Middle frontal gyrus (tissue), 1 donor: ENCODE measurements at regions not wholly inside any gene's neighbourhood (a gene's known extent, or its start where the extent isn't known, plus 50 kb on each side); places are given as distances from the start of the nearest gene placed in this dataset.
"Not testable (repeated sequence)": the region's sequence is repeated elsewhere in the genome, so short reads cannot be mapped to it uniquely, and the experiment has no call there.

Experiments used
- DNase-seq: peaks from one replicate; pipeline ENCODE4 v3.0.0-alpha.2; 2015; ENCODE audit warnings: low spot score; ENCODE audit errors: extremely low spot score

DNA sequence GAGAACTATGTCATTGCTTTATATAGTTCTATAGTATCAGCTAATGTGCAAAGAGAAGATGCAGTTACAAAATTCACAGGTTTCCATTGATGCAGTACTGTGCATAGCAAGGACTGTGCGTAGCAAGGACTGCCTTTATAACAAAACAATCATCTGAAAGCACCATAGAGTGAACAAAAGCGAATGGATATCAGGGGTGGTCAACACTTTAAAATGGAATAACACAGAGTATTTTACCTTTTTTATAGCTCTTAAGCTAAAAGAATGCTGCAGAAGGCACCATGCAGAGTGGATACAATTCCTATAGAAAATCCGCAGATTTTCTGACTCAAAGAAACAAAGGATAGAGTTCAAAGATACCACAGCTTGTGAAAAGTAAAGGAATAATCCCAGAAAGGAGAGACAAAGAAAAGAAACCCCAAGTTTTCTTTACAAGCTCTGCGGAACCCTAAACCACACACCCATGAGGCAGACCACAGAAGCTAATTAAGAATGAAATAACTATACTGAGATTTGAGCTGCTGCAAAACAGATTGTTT, 229.9 kb upstream of the DTNA start:
- DNase-seq = no peak

DNA sequence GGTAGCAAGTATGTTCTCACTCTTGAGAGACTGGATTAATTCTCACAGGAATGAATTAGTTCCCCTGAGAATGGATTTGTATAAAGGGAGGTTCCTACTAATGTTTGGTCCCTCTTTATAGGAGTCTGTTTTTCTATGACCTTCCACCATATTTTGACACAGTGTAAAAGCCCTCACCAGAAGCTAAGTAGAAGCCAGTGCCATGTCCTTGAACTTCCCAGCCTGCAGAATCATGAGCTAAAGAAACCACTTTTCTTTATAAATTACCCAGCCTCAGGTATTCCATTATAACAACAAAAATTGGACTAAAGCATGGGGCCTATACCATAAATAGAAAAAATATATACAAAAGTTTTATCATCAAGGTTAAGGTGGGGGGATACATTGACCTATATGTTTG, 227.9 kb upstream of the DTNA start:
- DNase-seq = no peak

DNA sequence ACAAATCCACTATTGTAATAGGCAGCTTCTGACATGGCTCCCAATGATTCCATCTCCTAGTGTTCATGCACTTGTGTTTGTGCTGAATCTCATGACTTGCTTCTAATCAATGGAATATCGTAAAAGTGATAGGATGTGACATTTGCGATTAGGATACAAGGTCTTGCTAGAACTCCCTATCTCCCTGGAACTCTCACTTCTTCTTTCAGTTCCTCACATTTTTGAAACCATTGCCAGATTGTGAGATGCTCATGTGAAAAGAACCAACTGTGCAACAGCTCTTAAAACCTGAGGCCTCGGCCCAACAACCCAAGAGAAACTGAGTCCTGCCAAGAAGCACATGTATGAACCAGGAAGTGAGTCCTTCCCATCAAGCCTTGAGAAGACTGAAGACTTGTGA, 226.9 kb upstream of the DTNA start:
- no peak for DNase-seq

DNA sequence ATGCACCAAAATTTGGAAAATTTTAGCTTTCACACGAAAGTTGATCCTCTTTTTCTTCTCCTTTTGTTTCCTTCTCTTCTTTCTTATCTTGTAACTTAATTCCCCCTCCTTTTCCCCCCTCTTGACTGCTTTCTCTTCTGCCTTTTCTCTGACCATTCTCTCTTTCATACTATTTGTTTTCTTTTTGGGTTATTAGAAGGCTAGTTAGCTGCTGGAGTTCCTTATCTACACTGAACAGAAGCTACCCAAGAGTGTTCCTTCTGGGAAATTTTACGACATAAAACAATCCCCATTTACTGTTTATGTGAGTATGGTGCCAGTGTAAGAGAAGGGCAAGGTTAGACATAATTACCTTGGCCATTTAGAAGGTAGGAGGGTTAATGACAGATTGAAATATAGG, 218.4 kb upstream of the DTNA start:
- no peak for DNase-seq

DNA sequence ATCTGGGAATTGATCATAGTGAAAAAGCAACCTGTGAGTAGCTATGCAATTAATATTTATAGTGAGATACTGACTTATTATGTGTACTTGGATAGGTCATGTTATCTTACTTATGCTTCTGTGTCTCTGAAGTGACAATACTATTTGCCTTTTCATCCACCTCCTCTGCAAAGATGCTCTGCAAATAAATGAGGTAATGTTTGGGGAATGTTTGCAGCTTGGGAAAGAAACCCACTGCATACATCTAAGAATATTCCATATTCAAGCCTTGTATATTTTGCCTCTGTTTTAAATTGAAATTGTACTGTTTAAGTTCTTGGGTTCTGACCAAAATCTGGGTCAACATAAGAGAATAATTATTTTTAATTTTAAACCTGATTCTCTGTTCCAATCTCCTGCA, 217.4 kb upstream of the DTNA start:
- DNase-seq = no peak

DNA sequence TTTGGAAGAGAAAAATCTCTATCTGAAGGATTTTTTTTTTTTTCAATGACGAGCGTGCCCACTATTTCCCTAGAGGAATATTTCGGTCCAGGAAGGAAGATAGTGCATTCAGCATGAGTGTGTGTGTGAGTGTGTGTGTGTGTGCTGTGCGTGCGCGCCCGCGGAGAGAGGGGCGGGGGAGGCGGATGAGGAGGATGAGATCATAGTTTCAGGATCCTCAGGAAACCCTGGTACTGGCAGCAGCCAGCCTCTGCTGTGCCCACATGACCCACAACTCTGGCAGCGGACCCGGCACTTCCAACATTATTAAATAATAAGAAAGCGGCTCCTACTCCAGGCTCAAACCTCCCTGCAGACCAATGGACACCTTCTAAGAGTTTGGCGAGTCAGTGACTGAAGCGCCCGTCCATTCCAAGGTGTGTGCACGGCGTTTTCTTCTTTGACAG, 217.0 kb upstream of the DTNA start:
- peak; percentile 57 for DNase-seq

DNA sequence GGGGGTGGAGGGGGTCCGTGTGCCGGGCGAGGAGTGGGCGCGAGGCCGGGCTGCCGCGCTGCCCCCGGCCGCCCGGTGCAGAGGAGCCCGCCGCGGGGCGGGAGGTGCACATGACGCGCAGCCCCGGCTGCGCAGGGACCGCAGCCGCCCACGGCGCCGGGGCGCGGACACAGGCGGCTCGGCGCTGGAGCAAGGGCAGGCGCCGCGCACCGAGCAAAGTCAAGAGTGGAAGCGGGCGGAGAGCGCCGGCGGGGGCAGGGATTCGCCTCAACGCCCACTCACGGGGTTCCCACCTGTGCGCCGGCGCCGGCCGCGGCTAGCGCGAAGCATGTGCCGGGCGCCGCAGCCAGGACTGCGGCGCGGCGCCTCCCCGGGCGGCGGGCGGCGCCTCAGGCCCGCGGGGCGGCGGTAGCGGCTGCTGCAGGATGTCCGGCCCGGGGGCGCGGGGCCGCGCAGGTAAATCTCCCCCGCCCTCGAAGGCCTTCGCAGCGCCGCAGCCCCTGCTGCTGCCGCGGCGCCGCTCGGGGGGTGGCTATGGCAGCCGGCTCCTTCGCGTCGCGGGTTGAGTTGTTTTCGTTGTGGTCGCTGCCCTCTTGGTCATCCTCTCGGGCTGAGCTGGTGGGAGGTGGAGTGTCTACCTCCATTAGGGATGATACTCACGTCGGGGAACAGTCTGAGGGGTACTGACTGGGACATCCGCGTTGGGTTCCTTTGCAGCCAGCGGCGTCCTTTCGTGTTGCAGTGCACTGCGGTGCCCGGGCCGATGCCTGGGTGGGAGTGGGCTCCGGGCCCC, 216.3 kb upstream of the DTNA start:
- no peak for DNase-seq

DNA sequence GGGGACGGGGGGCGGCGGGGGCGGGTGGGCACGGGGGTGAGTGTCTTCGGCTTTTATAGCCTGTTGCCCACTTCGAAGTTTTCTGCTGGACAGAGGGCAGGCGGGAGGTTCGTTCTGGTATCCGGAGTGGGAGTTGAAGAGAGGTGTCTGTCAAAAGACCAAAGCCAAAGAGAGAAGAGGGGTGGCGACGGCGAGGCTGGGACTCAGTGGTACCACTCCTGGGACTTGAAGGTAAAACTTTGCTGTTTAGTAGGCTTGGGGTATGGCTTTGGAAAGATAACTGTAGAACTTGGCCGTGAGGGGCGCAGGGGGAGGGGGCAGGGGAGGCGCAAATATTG, 215.8 kb upstream of the DTNA start:
- DNase-seq = no peak

DNA sequence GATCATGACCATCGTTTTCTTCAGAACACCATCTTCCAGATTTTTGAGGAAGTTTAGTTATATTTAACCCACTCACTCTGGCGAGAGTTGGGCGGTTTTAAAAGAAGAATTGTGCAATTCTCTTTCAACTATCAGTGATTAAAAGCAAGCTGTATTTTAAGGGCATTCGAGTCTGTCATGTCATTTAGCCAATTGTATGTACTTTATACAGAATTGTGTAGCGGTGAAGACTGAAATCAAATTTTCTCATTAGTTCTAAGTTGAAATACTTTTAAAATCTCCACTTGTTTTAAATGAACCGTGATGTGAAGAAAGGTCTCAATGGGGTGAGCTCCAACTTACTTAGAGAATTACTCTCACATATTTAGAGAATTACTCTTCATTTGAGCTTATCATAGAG, 214.6 kb upstream of the DTNA start:
- no peak for DNase-seq

DNA sequence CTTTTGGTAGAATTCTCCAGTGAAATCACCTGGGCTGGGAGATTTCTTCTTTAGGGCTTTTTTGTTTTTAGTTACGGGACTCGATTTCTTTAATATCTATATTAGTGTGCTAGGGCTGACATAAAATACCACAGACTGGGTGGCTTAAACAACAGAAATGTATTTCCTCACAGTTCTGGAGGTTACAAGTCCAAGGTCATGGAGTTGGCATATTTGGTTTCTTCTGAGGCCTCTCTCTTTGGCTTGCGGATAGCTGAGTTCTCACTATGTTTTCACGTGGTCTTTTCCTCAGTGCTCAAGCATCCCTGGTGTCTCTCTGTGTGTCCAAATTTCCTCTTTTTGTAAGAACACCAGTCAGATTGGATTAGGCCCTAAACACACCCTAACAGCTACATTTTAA, 208.5 kb upstream of the DTNA start:
- DNase-seq = no peak

DNA sequence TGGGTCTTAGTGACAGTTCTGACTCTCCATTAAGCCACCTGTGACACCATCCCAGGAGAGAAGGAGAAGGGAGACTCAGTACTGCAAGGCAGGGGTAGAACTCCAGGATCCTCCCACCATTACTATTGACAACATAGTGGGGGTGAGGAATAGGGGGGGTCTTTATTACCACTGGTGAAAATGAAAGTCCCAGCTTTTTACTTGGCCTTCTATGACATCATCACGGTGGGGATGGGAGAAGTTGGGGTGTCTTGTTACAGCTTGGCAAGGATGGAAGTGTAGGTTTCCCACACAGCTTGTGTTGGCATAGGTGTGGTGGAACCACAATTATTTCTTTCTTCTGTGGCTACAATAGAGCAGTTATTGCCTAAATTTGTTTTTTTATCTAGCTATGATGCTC, 203.9 kb upstream of the DTNA start:
- no peak for DNase-seq

DNA sequence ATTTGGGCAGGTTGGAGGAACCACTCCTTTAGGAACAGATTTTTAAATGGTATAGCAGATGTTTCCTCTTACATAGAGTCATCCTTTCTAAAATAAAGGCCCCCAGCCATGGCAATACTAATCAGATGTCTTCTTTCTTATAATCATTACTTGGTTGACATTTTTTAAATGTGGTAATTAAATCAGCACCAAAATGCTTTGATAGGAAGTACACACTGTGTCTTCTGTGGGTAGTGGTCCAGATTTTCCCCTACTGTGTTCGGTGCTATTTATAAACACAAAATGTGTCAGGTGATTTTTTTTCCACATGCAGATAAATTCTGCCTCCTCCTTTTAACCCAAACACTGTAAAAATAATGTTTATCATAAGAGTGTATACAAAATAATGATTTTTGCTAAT, 200.9 kb upstream of the DTNA start:
- DNase-seq = no peak

DNA sequence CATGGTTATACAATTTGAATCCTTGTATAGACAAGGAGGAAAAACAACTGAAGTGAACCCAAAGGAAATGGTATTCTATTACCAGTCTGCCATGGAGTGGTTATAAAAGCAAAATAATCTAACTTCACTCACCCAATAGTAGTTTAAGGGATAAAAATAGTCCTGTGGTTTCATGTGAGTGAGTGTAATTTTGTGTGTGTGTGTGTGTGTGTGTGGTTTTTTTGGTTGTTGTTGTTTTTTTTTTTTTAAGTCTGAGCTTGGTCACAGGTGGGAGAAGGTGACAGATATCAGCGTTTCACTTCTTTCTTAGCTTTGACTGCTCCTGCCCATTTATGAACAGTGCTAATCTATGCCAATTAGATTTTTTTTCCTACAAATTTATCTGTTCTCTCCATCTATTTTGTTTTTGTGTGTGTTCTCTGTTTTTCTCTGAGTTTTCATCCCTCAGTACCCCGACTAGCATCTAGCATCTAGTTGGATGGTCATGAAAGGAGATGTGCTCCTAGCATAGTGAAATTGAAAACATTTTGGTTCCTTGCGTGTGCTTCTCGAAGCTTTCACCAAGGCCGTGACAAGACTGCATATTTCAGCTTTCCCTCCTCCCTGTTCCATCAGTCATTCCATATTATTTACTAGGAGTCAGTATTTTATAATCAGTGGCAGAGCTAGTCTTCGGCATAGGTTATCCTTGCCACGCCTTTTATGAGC, 200.1 kb upstream of the DTNA start:
- DNase-seq = no peak

DNA sequence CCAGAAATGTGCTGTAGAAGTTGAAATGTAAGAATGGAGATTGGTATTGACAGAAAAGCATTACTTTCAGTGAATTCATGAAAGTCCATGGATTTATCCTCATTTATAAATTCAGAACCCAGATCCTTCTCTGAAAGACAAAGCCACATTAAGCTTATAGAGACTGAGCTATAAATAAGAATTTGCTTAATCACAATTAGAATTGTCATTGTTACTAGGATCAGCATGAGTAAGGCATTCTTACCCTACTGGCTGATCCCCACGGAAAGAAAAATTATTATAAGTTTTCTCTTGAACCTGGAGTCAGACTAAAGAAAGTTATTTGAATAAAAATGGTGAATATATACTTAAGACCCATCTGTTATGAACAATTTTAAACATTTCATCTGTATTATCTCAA, 199.2 kb upstream of the DTNA start:
- no peak for DNase-seq

DNA sequence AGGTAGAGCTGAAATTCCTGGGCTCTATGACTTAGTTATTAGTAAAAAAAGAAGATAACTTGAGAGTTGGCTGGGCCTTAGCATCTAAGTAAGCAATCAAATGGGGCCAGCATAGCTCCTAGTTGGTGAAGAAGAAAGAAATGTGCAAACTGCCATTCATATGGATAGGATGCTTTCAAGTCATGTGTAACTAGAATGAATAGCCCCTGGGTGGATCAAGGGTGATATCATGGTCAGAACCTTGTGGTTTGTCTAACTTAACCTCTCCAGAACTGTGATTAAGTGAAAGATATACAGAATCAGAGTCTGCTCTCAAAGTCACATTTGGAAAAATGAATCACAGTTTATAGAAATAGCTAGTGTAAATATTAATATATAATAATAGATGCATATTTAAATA, 198.7 kb upstream of the DTNA start:
- DNase-seq = no peak

DNA sequence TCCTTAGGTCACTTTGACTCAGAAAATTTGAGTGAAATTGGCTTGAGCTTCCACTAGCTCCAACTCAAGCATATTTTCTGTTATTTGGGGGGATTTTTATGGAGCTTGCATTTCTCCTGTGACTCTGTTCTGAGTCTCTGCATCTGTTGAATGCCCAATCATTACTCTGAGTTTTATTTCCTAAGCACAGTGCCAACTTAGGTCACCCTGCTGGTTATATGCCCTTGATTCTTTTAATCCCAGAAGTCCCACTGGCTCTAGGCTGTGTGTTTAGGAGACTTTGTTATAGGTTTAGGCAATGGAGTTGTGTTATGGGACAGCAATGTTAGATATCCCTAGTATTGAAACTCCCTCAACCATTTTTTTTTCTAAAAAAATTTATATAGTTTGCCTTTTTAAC, 198.2 kb upstream of the DTNA start:
- no peak for DNase-seq

DNA sequence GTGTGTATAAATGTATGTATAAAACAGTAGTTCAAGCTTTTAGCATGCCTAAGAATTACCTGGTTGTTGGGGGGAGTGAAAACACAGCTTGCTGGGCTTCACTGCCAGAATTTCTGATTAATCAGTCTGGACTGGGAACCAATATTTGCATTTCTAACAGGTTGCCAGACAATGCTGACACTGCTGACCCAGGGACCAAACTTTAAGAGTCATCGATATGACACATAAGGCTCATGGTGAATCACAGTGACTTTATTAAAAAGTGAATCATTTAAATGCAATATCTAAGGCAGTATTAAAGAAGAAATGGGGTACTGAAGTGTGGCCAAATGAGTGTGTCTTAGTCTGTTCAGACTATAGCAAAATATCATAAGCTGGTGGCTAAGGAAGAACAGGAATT, 195.9 kb upstream of the DTNA start:
- no peak for DNase-seq

DNA sequence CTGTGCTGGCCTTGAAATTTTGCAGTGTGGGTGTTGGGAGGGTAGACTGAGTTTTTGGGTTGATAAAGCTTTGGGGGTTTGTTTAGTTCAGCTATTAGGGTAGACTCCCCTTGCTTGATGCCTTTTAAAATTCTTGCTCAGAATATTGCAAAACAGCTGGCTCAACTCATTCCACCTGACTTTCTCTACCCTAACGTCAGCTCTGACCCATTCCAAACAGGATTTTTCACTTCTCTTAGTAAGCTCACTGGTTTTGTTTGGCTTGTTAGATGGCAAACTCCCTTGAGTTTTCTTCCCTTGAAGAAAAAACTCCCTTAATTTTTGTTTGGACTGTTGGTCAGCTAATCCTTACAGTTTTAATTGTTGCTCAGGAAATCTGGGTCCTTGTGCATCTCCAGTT, 195.1 kb upstream of the DTNA start:
- DNase-seq = no peak

DNA sequence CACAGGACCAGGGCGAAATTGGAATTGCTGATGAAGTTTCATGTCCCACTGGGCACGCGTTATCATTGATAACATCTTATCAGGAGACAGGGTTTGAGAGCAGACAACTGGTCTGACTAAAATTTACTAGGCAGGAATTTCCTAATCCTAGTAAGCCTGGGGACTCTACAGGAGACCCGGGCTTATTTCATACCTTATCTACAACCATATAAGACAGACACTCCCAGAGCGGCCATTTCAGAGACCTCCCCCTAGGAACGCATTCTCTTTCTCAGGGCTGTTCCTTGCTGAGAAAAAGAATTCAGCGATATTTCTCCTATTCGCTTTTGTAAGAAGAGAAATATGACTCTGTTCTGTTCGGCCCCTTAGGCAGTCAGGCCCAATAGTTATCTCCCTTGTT, 193.7 kb upstream of the DTNA start:
- not testable (repeated sequence) for DNase-seq

DNA sequence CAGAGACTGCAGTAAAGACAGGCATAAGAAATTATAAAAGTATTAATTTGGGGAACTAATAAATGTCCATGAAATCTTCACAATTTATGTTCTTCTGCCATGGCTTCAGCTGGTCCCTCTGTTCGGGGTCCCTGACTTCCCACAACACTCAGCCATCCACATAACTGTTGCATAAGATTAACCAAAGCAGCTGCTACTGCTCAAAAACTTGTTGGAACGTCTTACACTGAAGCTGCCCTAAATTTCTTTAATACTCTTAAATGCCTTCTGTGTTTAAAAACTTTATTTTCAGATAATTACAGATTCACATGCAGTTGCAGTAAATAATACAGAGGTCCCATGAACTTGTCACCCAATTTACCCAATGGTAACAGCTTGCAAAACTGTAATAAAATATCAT, 193.1 kb upstream of the DTNA start:
- DNase-seq = not testable (repeated sequence)

DNA sequence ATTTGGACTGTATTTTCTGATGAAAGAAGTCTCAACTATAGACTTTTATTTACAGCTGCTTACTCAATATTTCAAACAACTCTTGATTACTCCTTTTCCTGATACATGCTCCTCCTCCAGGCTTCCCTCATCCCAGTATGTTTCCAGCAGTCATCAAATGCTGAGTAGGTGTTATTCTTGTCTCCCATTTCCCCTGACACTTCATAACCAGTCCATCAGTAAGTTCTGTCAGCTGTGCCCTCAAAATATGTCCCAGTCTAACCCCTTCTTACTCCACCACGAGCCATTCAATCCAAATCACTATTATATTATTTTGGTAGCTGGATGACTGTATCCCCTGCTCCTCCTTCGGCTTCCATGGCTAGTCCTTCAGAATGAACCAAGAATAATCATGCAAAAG, 189.1 kb upstream of the DTNA start:
- DNase-seq = no peak

DNA sequence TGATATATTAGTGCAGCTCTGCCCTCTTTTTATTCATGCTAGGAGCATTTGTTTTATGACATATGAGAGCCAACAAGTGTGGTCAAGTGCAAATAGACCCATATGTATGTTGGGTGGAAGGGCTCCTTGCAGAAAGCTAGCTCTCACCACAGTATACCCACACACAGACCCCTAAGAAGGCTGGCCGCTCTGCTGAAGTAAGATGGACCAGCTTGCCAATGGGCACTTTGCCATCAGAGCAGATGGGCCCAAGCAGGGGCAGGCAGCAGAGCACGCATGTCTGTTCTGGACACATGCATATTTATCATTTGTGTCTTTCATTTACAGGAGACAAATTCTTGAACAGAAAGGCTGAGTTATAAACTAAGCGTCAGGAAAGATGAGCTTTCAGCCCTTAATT, 187.5 kb upstream of the DTNA start:
- no peak for DNase-seq

DNA sequence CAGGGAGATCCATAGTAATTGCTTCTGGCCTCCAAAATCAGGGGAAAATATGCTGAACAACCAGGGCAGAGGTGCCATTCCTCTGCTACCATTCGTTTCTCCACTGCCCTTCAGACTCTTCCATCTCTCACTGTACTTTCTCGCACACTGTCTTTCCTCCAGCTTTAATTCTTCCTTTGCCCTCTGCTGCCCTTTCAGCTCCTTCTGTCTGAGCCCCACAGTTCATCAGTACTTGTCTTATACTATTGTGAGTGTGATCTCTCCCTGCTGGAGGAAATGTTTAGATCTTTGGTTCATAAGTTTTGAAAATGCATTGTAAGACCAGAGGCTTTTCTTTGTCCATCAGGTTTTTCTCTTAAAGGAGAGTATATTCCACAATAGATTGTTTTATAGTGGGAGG, 184.9 kb upstream of the DTNA start:
- DNase-seq = no peak
